SK-N-SH (cell line): ENCODE measurements at regions not wholly inside any gene's neighbourhood (a gene's known extent, or its start where the extent isn't known, plus 50 kb on each side); places are given as distances from the start of the nearest gene placed in this dataset.

Source experiments
- CTCF ChIP-seq: fragments of 200-600 bp; sonication (generic); IDR thresholded peaks from 2 replicates; pipeline ENCODE4 v1.6.1; 2017; ENCODE audit warnings: antibody characterized with exemption, mild to moderate bottlenecking, moderate library complexity
- RAD21 ChIP-seq: IDR thresholded peaks from 2 replicates; pipeline ENCODE4 v1.6.1; 2012; ENCODE audit warnings: mild to moderate bottlenecking, low read length
- TEAD4 ChIP-seq: IDR thresholded peaks from 2 replicates; pipeline ENCODE4 v1.4.0; 2012; ENCODE audit warnings: mild to moderate bottlenecking, borderline replicate concordance; ENCODE audit not compliant: insufficient read depth

- TF ChIP-seq CTCF (no peak), TEAD4 (no peak), RAD21 (no peak)
Observed at GRCh38 chr5:92635001-92635461, 946.0 kb downstream of the NR2F1-AS1 start.
